ENCODE measurements at regions not wholly inside any gene's neighbourhood (a gene's known extent, or its start where the extent isn't known, plus 50 kb on each side); places are given as distances from the start of the nearest gene placed in this dataset.
A peak's percentile ranks its signal among the peaks of the same experiment; 100 is the strongest.

DNA sequence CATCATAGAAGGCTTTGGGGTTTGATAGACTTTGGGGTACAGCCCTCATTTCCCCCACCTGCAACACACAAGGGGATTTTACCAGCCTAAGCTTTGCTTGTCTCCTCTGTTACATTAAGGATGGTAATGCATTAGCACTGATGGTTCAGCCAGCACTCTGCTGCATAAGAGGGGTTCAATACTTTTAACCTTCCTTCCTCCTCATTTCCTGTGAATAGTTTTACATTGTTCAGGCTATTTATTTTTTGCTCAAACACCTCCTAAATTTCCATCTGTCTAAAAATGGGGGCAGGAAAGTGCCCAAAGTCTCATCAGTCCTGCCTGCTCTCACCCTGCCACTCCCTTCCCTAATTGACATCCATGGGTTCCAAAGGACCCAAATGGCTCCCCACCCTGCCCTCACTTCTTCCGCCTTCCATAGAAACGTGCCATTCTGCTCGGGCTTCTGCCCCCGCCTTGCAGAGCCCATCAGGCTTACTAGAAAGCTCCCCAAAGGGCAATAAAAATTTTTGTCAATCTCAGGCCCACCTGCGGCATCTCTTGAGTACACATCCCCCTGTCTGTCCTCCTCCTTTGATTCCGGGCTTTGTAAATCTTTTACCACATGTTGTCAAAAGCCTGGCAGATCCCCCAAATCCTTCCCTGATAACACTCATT, 239.5 kb upstream of the SLC24A2 start:
- no peak for DNase-seq (ENCODE audit: low read depth in 1 of 2, low spot score in 1 of 2)
- Histone ChIP-seq H3K27me3 (no peaks in the 10 kb centered on the region), H3K9me3 (ENCODE audit: low read depth) (no peaks in the 10 kb centered on the region), H3K4me1 (ENCODE audit: low read depth) (peaks cover 6% of the 10 kb centered on the region), H3K4me3 (no peak overlapping the region), H3K27ac (no peak overlapping the region), H3K36me3 (no peaks in the 10 kb centered on the region)
- no peak for TF ChIP-seq CTCF (IDR thresholded peaks at IDR 0.05; ENCODE audit: low read depth, low read length)

DNA sequence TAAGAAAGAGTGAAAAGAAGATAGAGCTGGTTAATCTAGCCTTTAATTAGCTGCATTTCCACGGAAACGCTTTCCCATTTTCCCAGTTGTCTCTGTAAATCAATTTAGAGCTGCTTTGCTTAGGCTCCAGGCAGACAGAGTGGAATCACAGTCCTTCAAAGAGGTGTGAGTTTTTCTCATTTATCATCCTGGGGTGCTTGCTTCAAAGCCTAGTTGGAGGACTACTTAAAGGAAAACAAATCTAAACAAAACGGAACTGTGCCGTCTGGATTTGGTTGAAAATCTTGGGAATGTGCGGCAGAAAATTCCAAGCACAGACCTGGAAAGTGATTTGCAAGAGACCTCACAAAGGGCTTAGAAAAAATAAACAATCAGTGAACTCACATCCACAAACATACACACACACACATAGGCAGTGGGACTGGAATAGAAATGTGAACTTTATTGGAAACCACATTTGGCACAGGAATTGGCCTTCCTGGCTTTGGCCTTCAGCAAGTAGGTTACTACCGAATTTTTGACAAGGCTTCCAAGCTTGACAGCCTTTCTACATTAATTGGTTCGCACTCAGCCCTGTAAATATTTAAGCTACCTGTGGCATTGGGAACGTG, 235.2 kb upstream of the SLC24A2 start:
- no peak overlapping the region for H3K4me3 ChIP-seq
- DNase-seq (ENCODE audit: low read depth in 1 of 2, low spot score in 1 of 2) = no peak
- no peak overlapping the region for H3K27ac ChIP-seq
- H3K9me3 ChIP-seq (ENCODE audit: low read depth) = no peaks in the 10 kb centered on the region
- TF ChIP-seq CTCF (IDR thresholded peaks at IDR 0.05; ENCODE audit: low read depth, low read length) = no peak
- no peaks in the 10 kb centered on the region for H3K27me3 ChIP-seq
- no peaks in the 10 kb centered on the region for H3K36me3 ChIP-seq
- H3K4me1 ChIP-seq (ENCODE audit: low read depth) = peaks cover 6% of the 10 kb centered on the region

- DNase-seq (ENCODE audit: low read depth in 1 of 2, low spot score in 1 of 2) = no peak
- Histone ChIP-seq H3K4me3 (no peak overlapping the region), H3K9me3 (ENCODE audit: low read depth) (no peaks in the 10 kb centered on the region), H3K27ac (no peak overlapping the region), H3K36me3 (no peaks in the 10 kb centered on the region), H3K27me3 (no peaks in the 10 kb centered on the region), H3K4me1 (ENCODE audit: low read depth) (peaks cover 6% of the 10 kb centered on the region)
- TF ChIP-seq CTCF (IDR thresholded peaks at IDR 0.05; ENCODE audit: low read depth, low read length) = no peak
Observed at GRCh38 chr9:20023210-20023905, 234.5 kb upstream of the SLC24A2 start.

DNA sequence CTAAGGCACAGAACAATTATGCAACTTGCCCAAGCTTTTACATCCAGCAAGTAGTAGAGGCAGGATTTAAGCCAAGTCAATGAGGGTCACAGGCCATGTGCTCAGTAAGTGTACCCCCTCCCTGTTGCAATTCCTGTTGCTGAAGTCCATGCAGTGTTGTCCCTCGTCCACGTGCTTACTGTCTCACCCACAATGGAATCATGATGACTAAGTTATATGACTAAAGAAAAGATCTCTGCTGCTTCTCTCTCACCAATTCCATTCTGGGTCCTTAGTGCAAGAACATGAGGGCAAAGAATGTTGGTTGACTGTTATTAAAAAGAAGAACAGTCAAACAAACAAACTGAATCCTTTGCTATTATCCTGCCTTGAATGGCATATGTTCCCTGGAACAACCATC, 233.6 kb upstream of the SLC24A2 start:
- peak in 1 of 2 donors; percentile 23 for DNase-seq (ENCODE audit: low read depth in 1 of 2, low spot score in 1 of 2)
- no peak overlapping the region for H3K27ac ChIP-seq
- no peaks in the 10 kb centered on the region for H3K9me3 ChIP-seq (ENCODE audit: low read depth)
- peaks cover 6% of the 10 kb centered on the region for H3K4me1 ChIP-seq (ENCODE audit: low read depth)
- H3K27me3 ChIP-seq = no peaks in the 10 kb centered on the region
- H3K36me3 ChIP-seq = no peaks in the 10 kb centered on the region
- TF ChIP-seq CTCF (IDR thresholded peaks at IDR 0.05; ENCODE audit: low read depth, low read length) = no peak
- H3K4me3 ChIP-seq = no peak overlapping the region

GRCh38 chr9:20016611-20017010, 227.8 kb upstream of the SLC24A2 start:
- H3K9me3 ChIP-seq (ENCODE audit: low read depth) = no peaks in the 10 kb centered on the region
- no peak for TF ChIP-seq CTCF (IDR thresholded peaks at IDR 0.05; ENCODE audit: low read depth, low read length)

More at GRCh38 chr9:20016611-20017010, 227.8 kb upstream of the SLC24A2 start:
- Histone ChIP-seq H3K4me3 (no peak overlapping the region), H3K4me1 (ENCODE audit: low read depth) (no peaks in the 10 kb centered on the region), H3K27me3 (no peaks in the 10 kb centered on the region), H3K27ac (no peak overlapping the region), H3K36me3 (no peaks in the 10 kb centered on the region)
- no peak for DNase-seq (ENCODE audit: low read depth in 1 of 2, low spot score in 1 of 2)
